ENCODE measurements at regions not wholly inside any gene's neighbourhood (a gene's known extent, or its start where the extent isn't known, plus 50 kb on each side); places are given as distances from the start of the nearest gene placed in this dataset.

- no peaks in the 10 kb centered on the region for H3K36me3 Mint-ChIP-seq
- H3K27me3 Mint-ChIP-seq (ENCODE audit: low read depth): peaks cover 4% of the 10 kb centered on the region; the same call in 1 of the 2 replicates
- TF ChIP-seq ZNF317 (CRISPR knock-in tag; IDR thresholded peaks at IDR 0.05; ENCODE audit: borderline replicate concordance, low read depth): no peak
- no peak for TF ChIP-seq RELA (CRISPR knock-in tag; IDR thresholded peaks at IDR 0.05; ENCODE audit: borderline replicate concordance)
- TF ChIP-seq, protein P1, sequence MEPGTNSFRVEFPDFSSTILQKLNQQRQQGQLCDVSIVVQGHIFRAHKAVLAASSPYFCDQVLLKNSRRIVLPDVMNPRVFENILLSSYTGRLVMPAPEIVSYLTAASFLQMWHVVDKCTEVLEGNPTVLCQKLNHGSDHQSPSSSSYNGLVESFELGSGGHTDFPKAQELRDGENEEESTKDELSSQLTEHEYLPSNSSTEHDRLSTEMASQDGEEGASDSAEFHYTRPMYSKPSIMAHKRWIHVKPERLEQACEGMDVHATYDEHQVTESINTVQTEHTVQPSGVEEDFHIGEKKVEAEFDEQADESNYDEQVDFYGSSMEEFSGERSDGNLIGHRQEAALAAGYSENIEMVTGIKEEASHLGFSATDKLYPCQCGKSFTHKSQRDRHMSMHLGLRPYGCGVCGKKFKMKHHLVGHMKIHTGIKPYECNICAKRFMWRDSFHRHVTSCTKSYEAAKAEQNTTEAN (CRISPR knock-in tag; IDR thresholded peaks at IDR 0.05): no peak
- no peak for TF ChIP-seq ZNF138 (CRISPR knock-in tag; conservative IDR thresholded peaks at IDR 0.05)
- TF ChIP-seq, protein P2, sequence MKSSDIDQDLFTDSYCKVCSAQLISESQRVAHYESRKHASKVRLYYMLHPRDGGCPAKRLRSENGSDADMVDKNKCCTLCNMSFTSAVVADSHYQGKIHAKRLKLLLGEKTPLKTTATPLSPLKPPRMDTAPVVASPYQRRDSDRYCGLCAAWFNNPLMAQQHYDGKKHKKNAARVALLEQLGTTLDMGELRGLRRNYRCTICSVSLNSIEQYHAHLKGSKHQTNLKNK (CRISPR knock-in tag; IDR thresholded peaks at IDR 0.05): no peak
- TF ChIP-seq RORB (CRISPR knock-in tag; IDR thresholded peaks at IDR 0.05): no peak
- no peak for TF ChIP-seq ZNF396 (CRISPR knock-in tag; IDR thresholded peaks at IDR 0.05; ENCODE audit: borderline replicate concordance)
- TF ChIP-seq, protein P3, sequence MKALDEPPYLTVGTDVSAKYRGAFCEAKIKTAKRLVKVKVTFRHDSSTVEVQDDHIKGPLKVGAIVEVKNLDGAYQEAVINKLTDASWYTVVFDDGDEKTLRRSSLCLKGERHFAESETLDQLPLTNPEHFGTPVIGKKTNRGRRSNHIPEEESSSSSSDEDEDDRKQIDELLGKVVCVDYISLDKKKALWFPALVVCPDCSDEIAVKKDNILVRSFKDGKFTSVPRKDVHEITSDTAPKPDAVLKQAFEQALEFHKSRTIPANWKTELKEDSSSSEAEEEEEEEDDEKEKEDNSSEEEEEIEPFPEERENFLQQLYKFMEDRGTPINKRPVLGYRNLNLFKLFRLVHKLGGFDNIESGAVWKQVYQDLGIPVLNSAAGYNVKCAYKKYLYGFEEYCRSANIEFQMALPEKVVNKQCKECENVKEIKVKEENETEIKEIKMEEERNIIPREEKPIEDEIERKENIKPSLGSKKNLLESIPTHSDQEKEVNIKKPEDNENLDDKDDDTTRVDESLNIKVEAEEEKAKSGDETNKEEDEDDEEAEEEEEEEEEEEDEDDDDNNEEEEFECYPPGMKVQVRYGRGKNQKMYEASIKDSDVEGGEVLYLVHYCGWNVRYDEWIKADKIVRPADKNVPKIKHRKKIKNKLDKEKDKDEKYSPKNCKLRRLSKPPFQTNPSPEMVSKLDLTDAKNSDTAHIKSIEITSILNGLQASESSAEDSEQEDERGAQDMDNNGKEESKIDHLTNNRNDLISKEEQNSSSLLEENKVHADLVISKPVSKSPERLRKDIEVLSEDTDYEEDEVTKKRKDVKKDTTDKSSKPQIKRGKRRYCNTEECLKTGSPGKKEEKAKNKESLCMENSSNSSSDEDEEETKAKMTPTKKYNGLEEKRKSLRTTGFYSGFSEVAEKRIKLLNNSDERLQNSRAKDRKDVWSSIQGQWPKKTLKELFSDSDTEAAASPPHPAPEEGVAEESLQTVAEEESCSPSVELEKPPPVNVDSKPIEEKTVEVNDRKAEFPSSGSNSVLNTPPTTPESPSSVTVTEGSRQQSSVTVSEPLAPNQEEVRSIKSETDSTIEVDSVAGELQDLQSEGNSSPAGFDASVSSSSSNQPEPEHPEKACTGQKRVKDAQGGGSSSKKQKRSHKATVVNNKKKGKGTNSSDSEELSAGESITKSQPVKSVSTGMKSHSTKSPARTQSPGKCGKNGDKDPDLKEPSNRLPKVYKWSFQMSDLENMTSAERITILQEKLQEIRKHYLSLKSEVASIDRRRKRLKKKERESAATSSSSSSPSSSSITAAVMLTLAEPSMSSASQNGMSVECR (CRISPR knock-in tag; IDR thresholded peaks at IDR 0.05; ENCODE audit: borderline replicate concordance): no peak
- TF ChIP-seq, protein P4, sequence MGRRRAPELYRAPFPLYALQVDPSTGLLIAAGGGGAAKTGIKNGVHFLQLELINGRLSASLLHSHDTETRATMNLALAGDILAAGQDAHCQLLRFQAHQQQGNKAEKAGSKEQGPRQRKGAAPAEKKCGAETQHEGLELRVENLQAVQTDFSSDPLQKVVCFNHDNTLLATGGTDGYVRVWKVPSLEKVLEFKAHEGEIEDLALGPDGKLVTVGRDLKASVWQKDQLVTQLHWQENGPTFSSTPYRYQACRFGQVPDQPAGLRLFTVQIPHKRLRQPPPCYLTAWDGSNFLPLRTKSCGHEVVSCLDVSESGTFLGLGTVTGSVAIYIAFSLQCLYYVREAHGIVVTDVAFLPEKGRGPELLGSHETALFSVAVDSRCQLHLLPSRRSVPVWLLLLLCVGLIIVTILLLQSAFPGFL (CRISPR knock-in tag; IDR thresholded peaks at IDR 0.05; ENCODE audit: borderline replicate concordance): no peak
- no peak for TF ChIP-seq ELF4 (CRISPR knock-in tag; IDR thresholded peaks at IDR 0.05; ENCODE audit: low read depth)
- no peak for TF ChIP-seq AR (CRISPR knock-in tag; IDR thresholded peaks at IDR 0.05)
- TF ChIP-seq FOXK1 (CRISPR knock-in tag; IDR thresholded peaks at IDR 0.05): no peak
- TF ChIP-seq TCF7 (CRISPR knock-in tag; IDR thresholded peaks at IDR 0.05; ENCODE audit: low read depth): no peak
- no peak for TF ChIP-seq ZNF512 (CRISPR knock-in tag; IDR thresholded peaks at IDR 0.05; ENCODE audit: borderline replicate concordance)
- no peak for TF ChIP-seq MYBL2 (CRISPR knock-in tag; IDR thresholded peaks at IDR 0.05)
- TF ChIP-seq JAZF1 (CRISPR knock-in tag; IDR thresholded peaks at IDR 0.05): no peak
- TF ChIP-seq ETV6 (CRISPR knock-in tag; IDR thresholded peaks at IDR 0.05): no peak
- TF ChIP-seq OVOL2 (CRISPR knock-in tag; IDR thresholded peaks at IDR 0.05; ENCODE audit: borderline replicate concordance): no peak
- no peak for TF ChIP-seq NR3C1 (CRISPR knock-in tag; conservative IDR thresholded peaks at IDR 0.05; ENCODE audit: low read depth)
- no peak for TF ChIP-seq ATF1 (CRISPR knock-in tag; IDR thresholded peaks at IDR 0.05)
- CTCF ChIA-PET: no interaction called here
- H3K4me1 Mint-ChIP-seq: peaks cover 16% of the 10 kb centered on the region
- peaks cover 10% of the 10 kb centered on the region; the same call in 1 of the 2 replicates for H3K9me3 Mint-ChIP-seq
- DNase-seq (ENCODE audit: low spot score) (no peak), ATAC-seq (no peak)
- POLR2A ChIA-PET: no interaction called here
- no peak overlapping the region for H3K27ac Mint-ChIP-seq
- no peak overlapping the region for H3K4me3 Mint-ChIP-seq
These were observed 85.0 kb downstream of the VCX3A start for GRCh38 chrX:6449946-6450345.
